Uterus (tissue), 2 donors: ENCODE measurements at regions not wholly inside any gene's neighbourhood (a gene's known extent, or its start where the extent isn't known, plus 50 kb on each side); places are given as distances from the start of the nearest gene placed in this dataset.

Source experiments
- POLR2A ChIP-seq, 2 donors: fragments of 450-650 bp; IDR thresholded peaks; one replicate each; pipeline ENCODE4 v1.6.1; 2016; ENCODE audit warnings: antibody characterized with exemption in 2 of 2, mild to moderate bottlenecking in 1 of 2, moderate library complexity in 1 of 2
- TF ChIP-seq, protein P1 (sequence below), 4 experiments: fragments of 200-600 bp in 2 of 4; fragments of 450-650 bp in 2 of 4; sonication (generic) in 2 of 4; IDR thresholded peaks; one replicate each; pipeline ENCODE4 v1.5.1; 2016 to 2019; ENCODE audit warnings: antibody characterized with exemption in 4 of 4, mild to moderate bottlenecking in 2 of 4, moderate library complexity in 1 of 4

DNA sequence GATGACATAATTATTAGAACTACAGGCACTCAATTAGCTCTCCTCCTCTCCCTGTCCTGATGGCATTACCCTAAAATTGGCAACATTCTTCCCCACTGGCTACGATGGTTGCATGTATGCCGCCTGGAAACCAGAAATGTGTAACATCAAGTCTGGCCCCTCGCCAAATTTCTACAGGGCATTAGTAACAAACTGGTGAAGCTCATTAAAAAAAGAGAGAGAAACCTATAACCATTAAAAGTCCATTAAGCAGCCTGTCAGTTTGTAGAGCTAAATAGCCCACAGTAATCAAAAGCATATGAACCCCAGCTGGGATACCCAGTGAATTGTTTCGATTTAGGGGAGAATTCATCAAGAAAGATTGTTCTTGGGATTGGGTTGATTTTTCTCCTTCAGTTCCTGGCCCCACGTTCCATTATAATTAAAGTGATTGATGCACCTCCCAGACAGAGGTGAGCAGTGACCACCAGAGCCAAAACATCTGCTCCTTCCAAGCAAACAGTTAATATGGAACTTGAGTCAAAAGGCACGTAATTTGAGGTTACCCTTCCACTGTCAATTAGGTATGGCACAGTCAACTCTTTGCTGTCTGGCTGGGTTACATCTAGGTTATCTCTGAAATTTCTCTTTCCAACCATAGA lies 208.6 kb downstream of the C1D start:
- TF ChIP-seq, protein P1, sequence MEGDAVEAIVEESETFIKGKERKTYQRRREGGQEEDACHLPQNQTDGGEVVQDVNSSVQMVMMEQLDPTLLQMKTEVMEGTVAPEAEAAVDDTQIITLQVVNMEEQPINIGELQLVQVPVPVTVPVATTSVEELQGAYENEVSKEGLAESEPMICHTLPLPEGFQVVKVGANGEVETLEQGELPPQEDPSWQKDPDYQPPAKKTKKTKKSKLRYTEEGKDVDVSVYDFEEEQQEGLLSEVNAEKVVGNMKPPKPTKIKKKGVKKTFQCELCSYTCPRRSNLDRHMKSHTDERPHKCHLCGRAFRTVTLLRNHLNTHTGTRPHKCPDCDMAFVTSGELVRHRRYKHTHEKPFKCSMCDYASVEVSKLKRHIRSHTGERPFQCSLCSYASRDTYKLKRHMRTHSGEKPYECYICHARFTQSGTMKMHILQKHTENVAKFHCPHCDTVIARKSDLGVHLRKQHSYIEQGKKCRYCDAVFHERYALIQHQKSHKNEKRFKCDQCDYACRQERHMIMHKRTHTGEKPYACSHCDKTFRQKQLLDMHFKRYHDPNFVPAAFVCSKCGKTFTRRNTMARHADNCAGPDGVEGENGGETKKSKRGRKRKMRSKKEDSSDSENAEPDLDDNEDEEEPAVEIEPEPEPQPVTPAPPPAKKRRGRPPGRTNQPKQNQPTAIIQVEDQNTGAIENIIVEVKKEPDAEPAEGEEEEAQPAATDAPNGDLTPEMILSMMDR (IDR thresholded peaks at IDR 0.05), result no peak
- no peak for TF ChIP-seq POLR2A (IDR thresholded peaks at IDR 0.05)
